SK-N-MC (cell line): ENCODE measurements at regions not wholly inside any gene's neighbourhood (a gene's known extent, or its start where the extent isn't known, plus 50 kb on each side); places are given as distances from the start of the nearest gene placed in this dataset.

ENCODE experiments used
- EZH2 ChIP-seq: fragments of 200-600 bp; sonication (generic); IDR thresholded peaks from one replicate; pipeline ENCODE4 v1.6.1; 2017; ENCODE audit warnings: antibody characterized with exemption
- POLR2AphosphoS5 ChIP-seq: IDR thresholded peaks from 2 replicates; pipeline ENCODE4 v1.6.1; 2012; ENCODE audit warnings: mild to moderate bottlenecking, low read depth, low read length, borderline replicate concordance

GRCh38 chr12:126752021-126752420 lies 1514.9 kb upstream of the TMEM132C start:
- no peak for TF ChIP-seq POLR2AphosphoS5
- no peak for TF ChIP-seq EZH2
